Ascending aorta (tissue), 2 donors: ENCODE measurements at regions not wholly inside any gene's neighbourhood (a gene's known extent, or its start where the extent isn't known, plus 50 kb on each side); places are given as distances from the start of the nearest gene placed in this dataset.
"Not testable (repeated sequence)": the region's sequence is repeated elsewhere in the genome, so short reads cannot be mapped to it uniquely, and the experiment has no call there.

ENCODE experiments used
- DNase-seq, 2 donors: peaks; one replicate each; pipeline ENCODE4 v3.0.0-alpha.2; 2019; ENCODE audit warnings: low spot score in 2 of 2
- H3K27ac ChIP-seq, 2 donors: fragments of 200-600 bp; sonication (generic); one replicate each; pipeline ENCODE4 v1.5.1; 2016 to 2017; ENCODE audit warnings: mild to moderate bottlenecking in 1 of 2
- H3K27me3 ChIP-seq: fragments of 200-600 bp; sonication (generic); one replicate; pipeline ENCODE4 v1.5.1; 2017
- H3K36me3 ChIP-seq, 2 donors: fragments of 200-600 bp; sonication (generic); one replicate each; pipeline ENCODE4 v1.5.1; 2016
- H3K4me1 ChIP-seq, 2 donors: fragments of 200-600 bp; sonication (generic); one replicate each; pipeline ENCODE4 v1.5.1; 2016 to 2017; ENCODE audit warnings: mild to moderate bottlenecking in 1 of 2
- H3K4me3 ChIP-seq, 2 donors: fragments of 200-600 bp; sonication (generic); one replicate each; pipeline ENCODE4 v1.5.1; 2016 to 2017; ENCODE audit warnings: mild to moderate bottlenecking in 1 of 2
- H3K9me3 ChIP-seq, 2 donors: fragments of 200-600 bp; sonication (generic); one replicate each; pipeline ENCODE4 v1.5.1; 2016
- intact Hi-C: fragments of 100-400 bp; cut with DNase I; formaldehyde crosslinking; loops from one replicate; pipeline ENCODE4 v1.15.1; 2023
- TF ChIP-seq, protein P1 (sequence below), 3 experiments: fragments of 200-600 bp in 2 of 3; fragments of 450-650 bp in 1 of 3; sonication (generic) in 2 of 3; IDR thresholded peaks; one replicate each; pipeline ENCODE4 v1.5.1; 2016 to 2019; ENCODE audit warnings: antibody characterized with exemption in 3 of 3, mild to moderate bottlenecking in 1 of 3, moderate library complexity in 1 of 3

DNA sequence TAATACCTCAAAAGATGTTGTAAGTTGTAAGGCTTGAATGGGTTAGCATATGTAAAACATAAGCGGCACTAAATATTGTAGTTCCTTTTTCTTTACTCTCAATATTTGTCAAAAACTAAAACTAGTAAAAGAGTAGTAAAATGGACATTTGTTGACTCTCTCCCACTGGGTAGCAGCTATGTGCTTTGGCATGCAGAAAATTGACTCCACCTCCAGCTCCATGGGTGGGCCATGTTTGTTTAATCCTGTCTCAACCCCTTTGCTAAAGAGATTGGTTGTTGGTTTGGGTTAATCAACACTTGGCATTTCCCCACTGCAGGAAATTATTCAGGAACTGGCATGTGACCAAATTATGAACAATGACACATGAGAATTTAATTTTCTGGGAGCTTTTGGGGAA, 114.8 kb downstream of the EOMES start:
- no peak overlapping the region for H3K4me3 ChIP-seq
- H3K4me1 ChIP-seq, result no peaks in the 10 kb centered on the region
- DNase-seq, result no peak
- no peaks in the 10 kb centered on the region for H3K36me3 ChIP-seq
- H3K9me3 ChIP-seq, result no peaks in the 10 kb centered on the region
- intact Hi-C loops, result no loop called here
- TF ChIP-seq, protein P1, sequence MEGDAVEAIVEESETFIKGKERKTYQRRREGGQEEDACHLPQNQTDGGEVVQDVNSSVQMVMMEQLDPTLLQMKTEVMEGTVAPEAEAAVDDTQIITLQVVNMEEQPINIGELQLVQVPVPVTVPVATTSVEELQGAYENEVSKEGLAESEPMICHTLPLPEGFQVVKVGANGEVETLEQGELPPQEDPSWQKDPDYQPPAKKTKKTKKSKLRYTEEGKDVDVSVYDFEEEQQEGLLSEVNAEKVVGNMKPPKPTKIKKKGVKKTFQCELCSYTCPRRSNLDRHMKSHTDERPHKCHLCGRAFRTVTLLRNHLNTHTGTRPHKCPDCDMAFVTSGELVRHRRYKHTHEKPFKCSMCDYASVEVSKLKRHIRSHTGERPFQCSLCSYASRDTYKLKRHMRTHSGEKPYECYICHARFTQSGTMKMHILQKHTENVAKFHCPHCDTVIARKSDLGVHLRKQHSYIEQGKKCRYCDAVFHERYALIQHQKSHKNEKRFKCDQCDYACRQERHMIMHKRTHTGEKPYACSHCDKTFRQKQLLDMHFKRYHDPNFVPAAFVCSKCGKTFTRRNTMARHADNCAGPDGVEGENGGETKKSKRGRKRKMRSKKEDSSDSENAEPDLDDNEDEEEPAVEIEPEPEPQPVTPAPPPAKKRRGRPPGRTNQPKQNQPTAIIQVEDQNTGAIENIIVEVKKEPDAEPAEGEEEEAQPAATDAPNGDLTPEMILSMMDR (IDR thresholded peaks at IDR 0.05), result no peak
- no peak overlapping the region for H3K27ac ChIP-seq
- no peaks in the 10 kb centered on the region for H3K27me3 ChIP-seq

DNA sequence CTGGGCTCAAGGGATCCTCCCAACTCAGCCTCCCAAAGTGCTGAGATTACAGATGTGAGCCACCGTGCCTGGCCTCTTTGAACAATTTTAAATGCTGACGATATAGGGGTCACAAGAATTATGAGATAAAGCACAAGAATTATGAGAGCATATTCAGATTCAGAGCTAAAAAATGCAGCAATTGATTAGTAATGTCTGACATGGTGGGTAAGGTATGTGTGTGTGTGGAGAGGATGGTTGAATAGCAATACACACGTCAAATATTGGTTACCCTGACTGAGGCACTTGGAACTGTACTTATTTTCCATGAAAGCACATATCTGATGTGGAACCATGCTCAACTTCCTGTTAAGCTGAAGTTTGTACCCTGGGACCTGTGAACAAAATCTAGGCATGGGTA, 115.6 kb downstream of the EOMES start:
- H3K27ac ChIP-seq, result no peak overlapping the region
- no peaks in the 10 kb centered on the region for H3K27me3 ChIP-seq
- H3K36me3 ChIP-seq, result no peaks in the 10 kb centered on the region
- TF ChIP-seq, protein P1 (IDR thresholded peaks at IDR 0.05), result no peak
- H3K9me3 ChIP-seq, result no peaks in the 10 kb centered on the region
- no peak overlapping the region for H3K4me3 ChIP-seq
- no peaks in the 10 kb centered on the region for H3K4me1 ChIP-seq
- no peak for DNase-seq
- intact Hi-C loops, result no loop called here

DNA sequence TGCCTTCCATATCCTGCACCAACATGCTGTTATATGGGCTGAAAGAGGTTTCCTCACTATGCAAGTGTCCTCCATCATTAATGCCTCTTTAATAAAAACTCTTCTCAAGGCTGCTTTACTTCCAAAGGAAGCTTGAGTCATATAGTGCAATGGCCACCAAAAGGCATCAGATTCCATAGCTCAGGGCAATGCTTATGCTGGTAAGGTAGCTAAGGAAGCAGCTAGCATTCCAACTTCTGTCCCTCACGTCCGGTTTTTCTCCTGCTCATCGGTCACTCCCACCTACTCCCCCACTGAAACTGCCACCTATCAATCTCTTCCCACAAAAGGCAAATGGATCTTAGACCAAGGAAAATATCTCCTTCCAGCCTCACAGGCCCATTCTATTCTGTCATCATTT, 117.1 kb upstream of the SLC4A7 start:
- intact Hi-C loops, H3K27me3 ChIP-seq, H3K4me3 ChIP-seq, H3K27ac ChIP-seq, H3K36me3 ChIP-seq, H3K9me3 ChIP-seq, H3K4me1 ChIP-seq, DNase-seq: not testable (repeated sequence)

GRCh38 chr3:27599741-27600140, 115.6 kb upstream of the SLC4A7 start:
- H3K27me3 ChIP-seq, H3K4me1 ChIP-seq, H3K9me3 ChIP-seq, intact Hi-C loops, H3K4me3 ChIP-seq, H3K27ac ChIP-seq, DNase-seq, H3K36me3 ChIP-seq: not testable (repeated sequence)

DNA sequence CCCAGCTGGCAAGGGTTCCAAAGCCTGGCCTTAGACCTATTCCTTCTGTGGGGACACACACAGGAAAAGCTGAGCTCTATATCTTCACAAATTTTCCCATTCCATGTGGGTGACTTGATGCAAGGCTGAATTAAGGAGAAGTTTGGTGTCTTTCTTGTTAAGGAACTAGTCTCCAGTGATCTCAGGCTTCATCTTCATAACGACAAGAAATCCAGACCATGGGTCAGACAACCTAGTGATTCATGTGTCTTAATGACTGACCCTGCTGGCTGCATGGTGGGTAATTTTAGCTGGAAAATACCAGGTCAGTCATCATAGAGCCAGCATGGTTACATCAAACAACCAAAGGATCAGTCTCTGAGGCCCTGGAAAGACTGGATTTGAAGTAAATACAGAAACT, 112.7 kb upstream of the SLC4A7 start:
- Histone ChIP-seq H3K27ac (peak overlapping the region; percentile 4 to 67), H3K9me3 (no peaks in the 10 kb centered on the region), H3K4me3 (no peak overlapping the region), H3K27me3 (no peaks in the 10 kb centered on the region), H3K4me1 (peaks cover 5 to 10% of the 10 kb centered on the region in 2 donors), H3K36me3 (no peaks in the 10 kb centered on the region)
- TF ChIP-seq, protein P1 (IDR thresholded peaks at IDR 0.05), result no peak
- intact Hi-C loops, result no loop called here
- DNase-seq, result no peak

DNA sequence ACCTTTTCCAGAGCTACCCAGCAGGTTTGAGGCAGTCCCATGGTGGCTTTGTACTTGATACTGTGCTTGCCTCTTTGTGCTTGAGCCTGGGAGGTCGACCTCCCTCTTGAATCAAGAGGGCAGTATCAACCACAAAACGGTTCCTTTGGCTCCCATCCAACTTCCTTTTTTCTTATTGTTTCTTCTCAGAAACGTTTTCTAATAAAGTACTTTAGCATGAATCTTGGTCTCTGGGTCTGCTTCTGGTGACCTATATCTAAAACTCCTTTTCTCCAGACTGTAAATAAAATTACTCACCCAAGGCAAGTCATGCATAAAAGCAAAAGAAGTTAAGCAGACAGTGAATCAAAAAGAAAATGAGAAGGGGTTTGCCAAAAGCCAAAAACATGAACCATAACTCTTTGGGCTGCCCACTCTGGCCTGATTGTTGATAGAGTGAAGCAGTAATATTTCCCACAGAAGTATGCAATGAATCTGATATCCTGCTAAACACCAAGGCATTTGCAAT, 112.2 kb upstream of the SLC4A7 start:
- no peak overlapping the region for H3K4me3 ChIP-seq
- H3K36me3 ChIP-seq, result no peaks in the 10 kb centered on the region
- peak overlapping the region; percentile 4 to 67 for H3K27ac ChIP-seq
- peaks cover 5 to 15% of the 10 kb centered on the region in 2 donors for H3K4me1 ChIP-seq
- TF ChIP-seq, protein P1 (IDR thresholded peaks at IDR 0.05), result no peak
- DNase-seq, result no peak
- H3K27me3 ChIP-seq, result no peaks in the 10 kb centered on the region
- no peaks in the 10 kb centered on the region for H3K9me3 ChIP-seq
- intact Hi-C loops, result no loop called here

GRCh38 chr3:27594096-27594690, 110.0 kb upstream of the SLC4A7 start:
- intact Hi-C loops, result loop anchor here (5.0 kb wide), 3 partner anchors 33 to 112 kb away; partner anchors contain the start of gene SLC4A7
- Histone ChIP-seq H3K27me3 (no peaks in the 10 kb centered on the region), H3K27ac (peak overlapping the region; percentile 58 to 66), H3K4me1 (peaks cover 8 to 33% of the 10 kb centered on the region in 2 donors), H3K9me3 (no peaks in the 10 kb centered on the region), H3K36me3 (no peaks in the 10 kb centered on the region), H3K4me3 (no peak overlapping the region)
- no peak for DNase-seq
- TF ChIP-seq, protein P1 (IDR thresholded peaks at IDR 0.05), result no peak
